Tibial nerve (tissue), 3 donors: ENCODE measurements at regions not wholly inside any gene's neighbourhood (a gene's known extent, or its start where the extent isn't known, plus 50 kb on each side); places are given as distances from the start of the nearest gene placed in this dataset.

Experiments
- CTCF ChIP-seq, 5 experiments: fragments of 200-600 bp in 3 of 5; fragments of 450-650 bp in 2 of 5; sonication (generic) in 3 of 5; IDR thresholded peaks; one replicate each; pipeline ENCODE4 v1.5.1; 2016 to 2019; ENCODE audit warnings: antibody characterized with exemption in 5 of 5, mild to moderate bottlenecking in 3 of 5, moderate library complexity in 2 of 5
- POLR2A ChIP-seq, 2 donors: fragments of 450-650 bp; IDR thresholded peaks; one replicate each; pipeline ENCODE4 v1.6.1; 2017; ENCODE audit warnings: antibody characterized with exemption in 2 of 2, mild to moderate bottlenecking in 2 of 2, moderate library complexity in 2 of 2

GRCh38 chr6:153958860-153959259, 80.2 kb upstream of the OPRM1 start:
- TF ChIP-seq POLR2A (IDR thresholded peaks at IDR 0.05) (no peak), CTCF (IDR thresholded peaks at IDR 0.05) (no peak)
